ENCODE measurements at regions not wholly inside any gene's neighbourhood (a gene's known extent, or its start where the extent isn't known, plus 50 kb on each side); places are given as distances from the start of the nearest gene placed in this dataset.

DNA sequence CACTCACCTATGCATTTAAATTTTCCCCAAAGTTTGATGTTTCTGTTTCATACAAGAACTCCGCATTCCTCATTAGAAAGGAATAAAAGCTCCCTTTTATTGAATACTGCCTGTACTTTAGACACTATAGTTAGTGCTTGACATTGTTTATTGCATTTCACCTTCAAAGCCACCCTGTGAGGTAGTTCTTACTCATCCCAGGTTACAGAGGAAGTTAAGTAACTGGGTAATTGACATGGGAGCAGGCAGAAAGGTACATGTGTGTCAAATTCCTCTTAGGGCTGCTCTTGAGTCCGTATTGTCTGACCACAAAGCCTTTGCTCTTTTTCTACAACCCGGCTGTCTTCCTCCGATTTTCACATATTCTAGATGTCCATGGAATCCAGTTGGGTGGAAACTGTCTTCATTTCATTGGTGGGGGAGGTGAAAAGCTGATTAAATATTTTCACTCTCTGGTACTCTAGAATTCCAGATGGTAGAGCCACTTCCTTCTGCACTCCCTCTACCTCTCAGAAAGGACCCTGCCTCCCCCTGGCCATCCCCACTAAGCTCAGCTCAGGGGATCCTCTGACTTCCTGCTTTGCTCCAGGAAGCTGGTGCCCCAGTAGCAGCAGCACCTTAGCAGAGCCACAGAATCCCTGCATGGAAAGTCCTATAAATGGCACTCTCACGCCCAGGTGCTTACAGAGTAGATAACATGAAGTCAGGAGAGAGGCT is 319.2 kb downstream of the LRATD1 start:
- FAIRE-seq = no peak
- TF ChIP-seq, protein P1, sequence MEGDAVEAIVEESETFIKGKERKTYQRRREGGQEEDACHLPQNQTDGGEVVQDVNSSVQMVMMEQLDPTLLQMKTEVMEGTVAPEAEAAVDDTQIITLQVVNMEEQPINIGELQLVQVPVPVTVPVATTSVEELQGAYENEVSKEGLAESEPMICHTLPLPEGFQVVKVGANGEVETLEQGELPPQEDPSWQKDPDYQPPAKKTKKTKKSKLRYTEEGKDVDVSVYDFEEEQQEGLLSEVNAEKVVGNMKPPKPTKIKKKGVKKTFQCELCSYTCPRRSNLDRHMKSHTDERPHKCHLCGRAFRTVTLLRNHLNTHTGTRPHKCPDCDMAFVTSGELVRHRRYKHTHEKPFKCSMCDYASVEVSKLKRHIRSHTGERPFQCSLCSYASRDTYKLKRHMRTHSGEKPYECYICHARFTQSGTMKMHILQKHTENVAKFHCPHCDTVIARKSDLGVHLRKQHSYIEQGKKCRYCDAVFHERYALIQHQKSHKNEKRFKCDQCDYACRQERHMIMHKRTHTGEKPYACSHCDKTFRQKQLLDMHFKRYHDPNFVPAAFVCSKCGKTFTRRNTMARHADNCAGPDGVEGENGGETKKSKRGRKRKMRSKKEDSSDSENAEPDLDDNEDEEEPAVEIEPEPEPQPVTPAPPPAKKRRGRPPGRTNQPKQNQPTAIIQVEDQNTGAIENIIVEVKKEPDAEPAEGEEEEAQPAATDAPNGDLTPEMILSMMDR (IDR thresholded peaks at IDR 0.05; ENCODE audit: insufficient read depth, missing control alignments) = no peak
- DNase-seq (ENCODE audit: insufficient read length, low spot score) = no peak

DNA sequence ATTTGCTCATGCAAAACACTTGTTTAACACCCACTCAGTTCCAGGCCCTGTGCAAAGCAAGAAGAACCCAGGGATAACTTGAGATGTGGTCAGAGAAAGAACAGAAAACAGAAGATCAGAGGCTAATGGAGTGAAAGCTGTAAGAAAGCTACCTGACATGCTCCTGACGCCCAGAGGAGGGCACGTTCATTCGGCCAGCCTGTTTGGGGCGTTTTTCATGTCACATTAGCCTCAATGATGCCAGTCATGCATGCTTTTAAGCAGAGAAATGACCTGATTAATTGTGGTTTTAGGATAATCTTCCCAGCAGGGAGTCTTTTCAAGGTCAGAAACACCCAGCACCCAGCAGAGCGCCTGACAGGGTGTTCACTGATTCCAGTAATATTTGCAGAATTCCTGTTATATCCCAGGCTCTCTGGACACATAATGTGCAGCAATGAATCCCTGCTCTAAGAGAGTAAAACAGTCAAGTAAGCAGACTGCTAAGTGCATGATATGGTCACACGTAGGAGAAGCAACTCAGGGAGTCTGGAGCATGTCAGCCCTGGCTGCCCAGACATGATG is 320.0 kb downstream of the LRATD1 start:
- DNase-seq (ENCODE audit: insufficient read length, low spot score) = no peak
- TF ChIP-seq, protein P1 (IDR thresholded peaks at IDR 0.05; ENCODE audit: insufficient read depth, missing control alignments) = no peak
- FAIRE-seq = no peak

DNA sequence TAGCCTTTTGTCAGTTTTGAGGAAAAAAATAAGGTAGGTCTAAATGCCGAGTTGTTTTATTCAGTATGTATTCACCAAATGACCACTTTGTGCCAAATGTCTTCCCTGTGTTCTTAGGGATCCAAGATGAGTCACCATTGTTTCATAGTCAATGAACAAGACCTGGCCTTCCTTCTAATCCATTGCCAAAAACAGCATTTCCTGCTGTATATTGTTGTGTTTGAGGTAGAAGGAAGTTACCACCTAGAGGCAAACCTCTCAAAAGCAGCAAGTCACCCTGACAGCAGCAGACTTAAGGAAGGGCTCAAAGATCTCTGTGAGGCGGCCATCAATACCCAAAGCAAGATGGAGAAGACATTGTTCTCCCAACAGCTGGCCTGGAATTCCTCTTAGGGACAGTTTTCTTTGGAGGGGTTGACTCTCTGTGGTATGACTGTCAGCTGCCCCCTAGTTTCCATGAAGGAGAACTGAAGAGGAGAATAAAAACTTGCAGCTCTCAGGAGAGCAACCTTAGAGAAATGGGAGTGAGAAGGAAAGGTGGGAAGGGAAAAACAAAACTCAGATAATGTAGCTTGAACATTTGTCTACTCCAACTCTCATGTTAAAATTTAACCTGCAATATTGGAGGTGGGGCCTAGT is 328.3 kb downstream of the LRATD1 start:
- no peak for DNase-seq (ENCODE audit: insufficient read length, low spot score)
- TF ChIP-seq, protein P1 (IDR thresholded peaks at IDR 0.05; ENCODE audit: insufficient read depth, missing control alignments) = no peak
- FAIRE-seq = no peak

DNA sequence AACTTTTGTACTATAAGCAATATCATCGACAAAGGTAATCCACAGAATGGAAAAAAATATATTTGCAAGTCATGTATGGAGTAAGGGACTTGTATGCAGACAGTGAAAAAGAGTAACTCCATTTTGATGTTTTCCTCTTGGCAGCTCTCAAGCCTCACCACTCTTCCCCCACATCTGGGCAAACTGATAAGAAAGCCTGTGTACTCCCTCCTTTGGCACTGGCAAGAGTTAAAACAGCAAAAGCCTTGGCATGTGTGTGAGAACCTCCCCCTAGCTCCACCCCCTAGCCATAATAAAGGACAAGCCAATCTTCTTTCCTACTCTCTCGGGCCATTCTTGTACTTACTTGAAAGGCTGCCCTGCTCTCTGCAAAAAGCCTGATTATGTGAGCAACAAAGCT is 335.2 kb downstream of the LRATD1 start:
- FAIRE-seq (no peak), DNase-seq (ENCODE audit: insufficient read length, low spot score) (no peak)
- TF ChIP-seq, protein P1 (IDR thresholded peaks at IDR 0.05; ENCODE audit: insufficient read depth, missing control alignments) = no peak

DNA sequence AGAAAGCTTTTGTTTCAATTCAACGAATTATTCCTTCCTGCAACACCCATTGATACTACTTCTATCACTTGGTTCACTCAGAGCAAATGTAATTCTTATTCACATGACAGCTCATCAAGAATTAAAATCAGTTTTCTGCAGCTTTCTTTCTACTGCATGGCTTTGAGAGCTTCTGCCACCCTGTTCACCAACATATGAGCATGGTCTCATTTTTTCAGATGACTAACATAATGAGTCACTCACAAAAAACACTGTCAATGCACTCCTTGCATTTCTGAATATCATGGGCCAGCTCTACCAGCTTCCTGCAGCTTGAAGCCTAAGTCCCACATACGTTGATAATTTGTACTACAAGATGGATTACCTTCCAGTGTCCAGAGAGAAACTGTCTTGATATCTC is 342.9 kb downstream of the LRATD1 start:
- FAIRE-seq (no peak), DNase-seq (ENCODE audit: insufficient read length, low spot score) (no peak)
- TF ChIP-seq, protein P1 (IDR thresholded peaks at IDR 0.05; ENCODE audit: insufficient read depth, missing control alignments) = no peak

DNA sequence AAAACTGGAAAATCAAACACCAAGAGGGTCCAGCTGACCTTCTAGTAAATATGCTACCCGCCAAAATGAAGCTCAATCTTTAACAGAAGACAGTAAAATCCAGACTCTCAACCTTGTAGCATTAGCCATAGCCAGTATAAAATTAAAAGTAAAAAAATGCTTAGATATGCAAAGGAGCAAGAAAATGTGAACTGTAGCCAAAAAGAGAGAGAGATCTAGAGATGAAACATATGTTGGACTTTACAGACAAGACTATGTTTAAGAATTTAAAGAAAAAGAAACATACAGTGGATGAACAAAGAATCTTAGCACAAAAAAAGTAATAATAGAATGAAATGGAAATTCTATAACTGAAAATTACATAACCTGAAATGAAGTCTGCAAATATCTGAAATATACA is 344.5 kb downstream of the LRATD1 start:
- FAIRE-seq = no peak
- TF ChIP-seq, protein P1 (IDR thresholded peaks at IDR 0.05; ENCODE audit: insufficient read depth, missing control alignments) = no peak
- no peak for DNase-seq (ENCODE audit: insufficient read length, low spot score)

DNA sequence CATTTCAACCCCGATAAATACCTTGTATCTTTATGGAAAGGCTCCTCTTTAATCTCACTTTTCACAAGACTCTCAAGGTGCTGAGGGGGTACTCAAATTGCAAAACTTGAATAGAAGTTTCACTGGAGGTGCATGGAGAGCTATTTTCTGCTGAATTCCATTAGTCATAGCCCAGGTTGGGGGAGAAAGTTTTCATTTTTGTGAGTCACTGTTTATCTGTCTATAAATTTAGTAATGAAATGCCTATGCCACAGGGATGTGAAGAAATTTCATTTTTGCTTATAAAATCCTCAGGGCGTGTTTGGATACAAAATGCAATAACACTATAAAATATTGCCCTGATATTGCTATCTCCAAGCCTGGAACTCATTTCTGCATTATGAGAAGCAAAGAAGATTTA is 346.3 kb downstream of the LRATD1 start:
- TF ChIP-seq, protein P1 (IDR thresholded peaks at IDR 0.05; ENCODE audit: insufficient read depth, missing control alignments) = no peak
- DNase-seq (ENCODE audit: insufficient read length, low spot score) = no peak
- no peak for FAIRE-seq

Data from D721Med (cell line).